K562 (cell line): ENCODE measurements at regions not wholly inside any gene's neighbourhood (a gene's known extent, or its start where the extent isn't known, plus 50 kb on each side); places are given as distances from the start of the nearest gene placed in this dataset.

ENCODE experiments used
- ATAC-seq: fragments of 200-7000 bp; cut with Tn5 transposase; 3 replicates; pipeline ENCODE4 v1.9.1; 2020; ENCODE audit warnings: moderate library complexity
- BruUV-seq: library from RNA; stranded (reverse); fragments of 400-500 nt; replicated peaks from 2 replicates; lab custom pipeline; 2021; lab: Mats Ljungman, UMichigan
- CTCF ChIA-PET: fragments of 300-600 bp; formaldehyde crosslinking; extraction: SDS; loops from one replicate; lab custom pipeline; 2021; ENCODE audit warnings: low intra/inter-chr PET ratio; lab: Yijun Ruan, JAX
- POLR2A ChIA-PET: fragments of 300-600, 350-650 bp; sonication (Branson Sonifier 250); formaldehyde crosslinking; extraction: SDS; loops from one replicate; lab custom pipeline; 2021; ENCODE audit warnings: antibody characterized with exemption, inconsistent platforms; lab: Yijun Ruan, JAX
- DNase-seq, 4 experiments: peaks; one replicate each; pipeline versions ENCODE4 v3.0.0 to v3.0.0-alpha.2; 2011 to 2018; ENCODE audit warnings: low spot score in 3 of 4, mixed read lengths in 3 of 4; ENCODE audit errors: extremely low read depth in 1 of 4
- FAIRE-seq: peaks from 2 replicates; lab custom pipeline; 2011; peaks lifted over from hg19 to GRCh38; lab: Jason Lieb, UNC
- H2AFZ ChIP-seq: 2 replicates; pipeline ENCODE4 v1.6.0; 2011; ENCODE audit warnings: low read depth, low read length, control low read depth, inconsistent platforms
- H3K27ac ChIP-seq: fragments of 200-600 bp; 3 replicates; pipeline ENCODE4 v1.8.0; 2011; ENCODE audit warnings: low read depth, mild to moderate bottlenecking, control low read depth, inconsistent platforms, low read length, moderate library complexity, mixed read lengths; ENCODE audit errors: extremely low read depth
- H3K27me3 ChIP-seq, 2 experiments: fragments of 300-600 bp in 1 of 2; 2 replicates in 1 of 2; 3 replicates in 1 of 2; pipeline versions ENCODE4 v1.6.0 to v1.8.0; 2011; ENCODE audit warnings: inconsistent platforms in 2 of 2, low read length in 2 of 2, mild to moderate bottlenecking in 1 of 2, mixed read lengths in 1 of 2, moderate library complexity in 1 of 2; ENCODE audit not compliant: control insufficient read depth in 2 of 2, insufficient read depth in 2 of 2
- H3K36me3 ChIP-seq: fragments of 300-600 bp; 3 replicates; pipeline ENCODE4 v1.8.0; 2011; ENCODE audit warnings: mild to moderate bottlenecking, low read length, inconsistent platforms; ENCODE audit not compliant: control insufficient read depth, insufficient read depth
- H3K4me1 ChIP-seq, 2 experiments: fragments of 200-600 bp in 1 of 2; replicated peaks in 1 of 2; 2 replicates in 1 of 2; 3 replicates in 1 of 2; pipeline versions ENCODE4 v1.5.1 to v1.8.0; 2011; ENCODE audit warnings: inconsistent platforms in 2 of 2, low read length in 2 of 2, mild to moderate bottlenecking in 1 of 2, mixed read lengths in 1 of 2, moderate library complexity in 1 of 2; ENCODE audit not compliant: control insufficient read depth in 2 of 2, insufficient read depth in 2 of 2
- H3K4me2 ChIP-seq: 2 replicates; pipeline ENCODE4 v1.6.1; 2011; ENCODE audit warnings: low read length, control low read depth, inconsistent platforms, mixed read lengths; ENCODE audit not compliant: insufficient read depth
- H3K4me3 ChIP-seq: fragments of 200-600 bp; sonication (generic), shearing (Covaris generic); 2 replicates; pipeline ENCODE4 v1.5.1; 2016; ENCODE audit warnings: control low read depth, inconsistent platforms
- H3K79me2 ChIP-seq: fragments of 200-600 bp; 3 replicates; pipeline ENCODE4 v1.8.0; 2011; ENCODE audit warnings: low read length, inconsistent platforms; ENCODE audit not compliant: control insufficient read depth, insufficient read depth
- H3K9ac ChIP-seq, 2 experiments: 2 replicates each; pipeline versions ENCODE4 v1.6.0 to v1.6.1; 2011; ENCODE audit warnings: low read depth in 2 of 2, low read length in 2 of 2, control low read depth in 1 of 2, inconsistent platforms in 1 of 2, mild to moderate bottlenecking in 1 of 2, mixed read lengths in 1 of 2; ENCODE audit not compliant: insufficient read depth in 1 of 2
- H3K9me1 ChIP-seq: one replicate; pipeline ENCODE4 v1.6.0; 2011; ENCODE audit warnings: inconsistent platforms, mild to moderate bottlenecking, low read length, moderate library complexity; ENCODE audit not compliant: control insufficient read depth, insufficient read depth
- H3K9me3 ChIP-seq: replicated peaks from 2 replicates; pipeline ENCODE4 v1.5.1; 2011; ENCODE audit warnings: low read depth, low read length, inconsistent platforms; ENCODE audit not compliant: control insufficient read depth, insufficient read depth
- H4K20me1 ChIP-seq: replicated peaks from 2 replicates; pipeline ENCODE4 v1.6.1; 2011; ENCODE audit warnings: low read length, inconsistent platforms, mixed read lengths; ENCODE audit not compliant: control insufficient read depth, insufficient read depth
- GATAD2B ChIP-seq: fragments of 450-650 bp; IDR thresholded peaks from 2 replicates; pipeline ENCODE4 v1.6.1; 2017; ENCODE audit warnings: mild to moderate bottlenecking, borderline replicate concordance
- HDAC6 ChIP-seq: IDR thresholded peaks from 2 replicates; pipeline ENCODE4 v1.6.1; 2012; ENCODE audit warnings: low read depth, mild to moderate bottlenecking, control low read depth, inconsistent platforms, low read length, moderate library complexity
- HIVEP1 ChIP-seq: fragments of 250-450 bp; sonication (Bioruptor Pico); IDR thresholded peaks from 2 replicates; pipeline ENCODE4 v1.4.0; 2020; ENCODE audit warnings: mild to moderate bottlenecking
- MED1 ChIP-seq: sonication (generic); formaldehyde crosslinking; IDR thresholded peaks from 2 replicates; pipeline ENCODE4 v1.8.1; 2023; ENCODE audit warnings: missing genetic modification reagents, borderline replicate concordance
- PCBP2 ChIP-seq: fragments of 200-400 bp; formaldehyde crosslinking; IDR thresholded peaks from 2 replicates; pipeline ENCODE4 v1.6.1; 2018; ENCODE audit warnings: low read length, low read depth, mild to moderate bottlenecking, moderate library complexity; ENCODE audit not compliant: poor library complexity, severe bottlenecking
- PPARD ChIP-seq: fragments of 250-450 bp; sonication (Bioruptor Pico); IDR thresholded peaks from 2 replicates; pipeline ENCODE4 v1.8.0; 2022; ENCODE audit warnings: inconsistent platforms, mild to moderate bottlenecking, moderate library complexity
- PTRF ChIP-seq: fragments of 450-650 bp; IDR thresholded peaks from 2 replicates; pipeline ENCODE4 v1.6.1; 2016; ENCODE audit warnings: mild to moderate bottlenecking, missing genetic modification characterization, missing compliant biosample characterization
- SIX5 ChIP-seq, 2 experiments: IDR thresholded peaks; 2 replicates each; pipeline ENCODE4 v1.6.1; 2011; ENCODE audit warnings: low read length in 2 of 2, borderline replicate concordance in 1 of 2, low read depth in 1 of 2, mild to moderate bottlenecking in 1 of 2, moderate library complexity in 1 of 2; ENCODE audit not compliant: insufficient read depth in 1 of 2
- SMAD3 ChIP-seq: fragments of 450-650 bp; formaldehyde crosslinking; conservative IDR thresholded peaks from 2 replicates; pipeline ENCODE4 v1.4.0; 2020; ENCODE audit warnings: mild to moderate bottlenecking
- TSC22D4 ChIP-seq: fragments of 450-650 bp; IDR thresholded peaks from 2 replicates; pipeline ENCODE4 v1.6.1; 2016; ENCODE audit warnings: missing genetic modification characterization, missing biosample characterization, control low read depth
- ZNF311 ChIP-seq: fragments of 250-450 bp; sonication (Bioruptor Pico); IDR thresholded peaks from 2 replicates; pipeline ENCODE4 v1.4.0; 2020; ENCODE audit warnings: mild to moderate bottlenecking, moderate library complexity
- ZNF695 ChIP-seq: fragments of 450-650 bp; formaldehyde crosslinking; IDR thresholded peaks from 2 replicates; pipeline ENCODE4 v1.4.0; 2020; ENCODE audit warnings: mild to moderate bottlenecking, moderate library complexity
- WGBS: fragments of 100-300 bp; shearing (Covaris generic); methylation state at CpG from one replicate; pipeline ENCODE4 v1.1.6; 2016; ENCODE audit warnings: low coverage, mixed read lengths; ENCODE audit not compliant: insufficient coverage; ENCODE audit errors: missing lambda C conversion rate; 5-methylcytosine and 5-hydroxymethylcytosine counted together
- in situ Hi-C: fragments of 300-500 bp; cut with MboI; formaldehyde crosslinking; loops from 4 replicates; pipeline ENCODE4 v1.15.0; 2018; ENCODE audit warnings: inconsistent platforms, mixed read lengths
- intact Hi-C: fragments of 100-400 bp; cut with micrococcal nuclease; formaldehyde crosslinking; loops from 2 replicates; pipeline ENCODE4 v1.14.2; 2022
- TF ChIP-seq, protein P1 (sequence below): sonication (generic); formaldehyde crosslinking; IDR thresholded peaks from 2 replicates; pipeline ENCODE4 v1.8.0; 2022; ENCODE audit warnings: missing genetic modification reagents, mild to moderate bottlenecking, borderline replicate concordance
- TF ChIP-seq, protein P2 (sequence below), 2 experiments: fragments of 450-650 bp; IDR thresholded peaks; 2 replicates each; pipeline ENCODE4 v1.6.1; 2018; ENCODE audit warnings: mild to moderate bottlenecking in 2 of 2, low read depth in 1 of 2; ENCODE audit not compliant: partially characterized antibody in 2 of 2
- TF ChIP-seq, protein P3 (sequence below), 2 experiments: fragments of 450-650 bp in 1 of 2; IDR thresholded peaks; 2 replicates each; pipeline ENCODE4 v1.6.1; 2011 to 2017; ENCODE audit warnings: low read depth in 2 of 2, antibody characterized with exemption in 1 of 2, borderline replicate concordance in 1 of 2, low read length in 1 of 2, mild to moderate bottlenecking in 1 of 2, mixed read lengths in 1 of 2; ENCODE audit not compliant: control insufficient read depth in 1 of 2

DNA sequence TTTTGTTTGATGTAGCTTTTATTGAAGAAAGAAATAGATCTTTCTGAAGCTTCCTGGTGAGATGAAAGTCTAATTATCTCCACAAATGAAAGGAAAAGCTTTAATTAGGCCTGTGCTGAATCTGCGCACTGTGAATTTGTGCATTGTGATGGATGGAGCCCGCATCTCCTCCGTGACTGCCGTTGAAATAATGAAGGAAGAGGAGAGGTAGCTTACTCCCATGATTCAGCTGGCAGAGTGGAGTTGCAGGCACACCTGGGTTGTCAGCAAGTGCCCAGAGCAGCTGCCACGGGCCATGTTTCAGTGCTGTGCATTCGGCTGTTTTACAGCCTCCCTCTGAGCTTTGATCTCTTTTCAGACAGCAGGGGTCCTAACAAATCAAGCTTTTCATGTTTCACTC lies 735.3 kb upstream of the TENM3 start:
- H3K27ac ChIP-seq: no peak overlapping the region
- no peaks in the 10 kb centered on the region for H4K20me1 ChIP-seq
- FAIRE-seq (no peak), ATAC-seq (no peak), DNase-seq (no peak)
- intact Hi-C loops (no loop called here), in situ Hi-C loops (no loop called here)
- no peaks in the 10 kb centered on the region for H3K9me1 ChIP-seq
- no peaks in the 10 kb centered on the region for H3K36me3 ChIP-seq
- H3K9me3 ChIP-seq: no peaks in the 10 kb centered on the region
- H3K4me1 ChIP-seq: no peaks in the 10 kb centered on the region
- ChIA-PET POLR2A (no interaction called here), CTCF (no interaction called here)
- no peak overlapping the region for H3K4me3 ChIP-seq
- H2AFZ ChIP-seq: no peak overlapping the region
- no peak overlapping the region for H3K4me2 ChIP-seq
- 0% methylated on average over 6 of the region's 6 CpGs for WGBS
- no TSS peak for BruUV-seq
- no peaks in the 10 kb centered on the region for H3K79me2 ChIP-seq
- no peak overlapping the region for H3K9ac ChIP-seq
- H3K27me3 ChIP-seq: no peaks in the 10 kb centered on the region
- TF ChIP-seq MED1 (CRISPR knock-in tag): no peak
- no peak for TF ChIP-seq SIX5 (IDR thresholded peaks at IDR 0.05; ENCODE audit: borderline replicate concordance in 1 of 2, insufficient read depth in 1 of 2, low read depth in 1 of 2, low read length in 2 of 2)
- TF ChIP-seq, protein P1, sequence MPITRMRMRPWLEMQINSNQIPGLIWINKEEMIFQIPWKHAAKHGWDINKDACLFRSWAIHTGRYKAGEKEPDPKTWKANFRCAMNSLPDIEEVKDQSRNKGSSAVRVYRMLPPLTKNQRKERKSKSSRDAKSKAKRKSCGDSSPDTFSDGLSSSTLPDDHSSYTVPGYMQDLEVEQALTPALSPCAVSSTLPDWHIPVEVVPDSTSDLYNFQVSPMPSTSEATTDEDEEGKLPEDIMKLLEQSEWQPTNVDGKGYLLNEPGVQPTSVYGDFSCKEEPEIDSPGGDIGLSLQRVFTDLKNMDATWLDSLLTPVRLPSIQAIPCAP: no peak
- no peak for TF ChIP-seq TSC22D4
- no peak for TF ChIP-seq HIVEP1 (CRISPR knock-in tag)
- TF ChIP-seq PTRF: no peak
- TF ChIP-seq PCBP2: no peak
- no peak for TF ChIP-seq GATAD2B
- no peak for TF ChIP-seq ZNF695 (CRISPR knock-in tag)
- TF ChIP-seq, protein P2, sequence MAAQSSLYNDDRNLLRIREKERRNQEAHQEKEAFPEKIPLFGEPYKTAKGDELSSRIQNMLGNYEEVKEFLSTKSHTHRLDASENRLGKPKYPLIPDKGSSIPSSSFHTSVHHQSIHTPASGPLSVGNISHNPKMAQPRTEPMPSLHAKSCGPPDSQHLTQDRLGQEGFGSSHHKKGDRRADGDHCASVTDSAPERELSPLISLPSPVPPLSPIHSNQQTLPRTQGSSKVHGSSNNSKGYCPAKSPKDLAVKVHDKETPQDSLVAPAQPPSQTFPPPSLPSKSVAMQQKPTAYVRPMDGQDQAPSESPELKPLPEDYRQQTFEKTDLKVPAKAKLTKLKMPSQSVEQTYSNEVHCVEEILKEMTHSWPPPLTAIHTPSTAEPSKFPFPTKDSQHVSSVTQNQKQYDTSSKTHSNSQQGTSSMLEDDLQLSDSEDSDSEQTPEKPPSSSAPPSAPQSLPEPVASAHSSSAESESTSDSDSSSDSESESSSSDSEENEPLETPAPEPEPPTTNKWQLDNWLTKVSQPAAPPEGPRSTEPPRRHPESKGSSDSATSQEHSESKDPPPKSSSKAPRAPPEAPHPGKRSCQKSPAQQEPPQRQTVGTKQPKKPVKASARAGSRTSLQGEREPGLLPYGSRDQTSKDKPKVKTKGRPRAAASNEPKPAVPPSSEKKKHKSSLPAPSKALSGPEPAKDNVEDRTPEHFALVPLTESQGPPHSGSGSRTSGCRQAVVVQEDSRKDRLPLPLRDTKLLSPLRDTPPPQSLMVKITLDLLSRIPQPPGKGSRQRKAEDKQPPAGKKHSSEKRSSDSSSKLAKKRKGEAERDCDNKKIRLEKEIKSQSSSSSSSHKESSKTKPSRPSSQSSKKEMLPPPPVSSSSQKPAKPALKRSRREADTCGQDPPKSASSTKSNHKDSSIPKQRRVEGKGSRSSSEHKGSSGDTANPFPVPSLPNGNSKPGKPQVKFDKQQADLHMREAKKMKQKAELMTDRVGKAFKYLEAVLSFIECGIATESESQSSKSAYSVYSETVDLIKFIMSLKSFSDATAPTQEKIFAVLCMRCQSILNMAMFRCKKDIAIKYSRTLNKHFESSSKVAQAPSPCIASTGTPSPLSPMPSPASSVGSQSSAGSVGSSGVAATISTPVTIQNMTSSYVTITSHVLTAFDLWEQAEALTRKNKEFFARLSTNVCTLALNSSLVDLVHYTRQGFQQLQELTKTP (IDR thresholded peaks at IDR 0.05; ENCODE audit: low read depth in 1 of 2, partially characterized antibody in 2 of 2): no peak
- TF ChIP-seq ZNF311 (CRISPR knock-in tag): no peak
- no peak for TF ChIP-seq HDAC6
- no peak for TF ChIP-seq PPARD (CRISPR knock-in tag)
- TF ChIP-seq, protein P3, sequence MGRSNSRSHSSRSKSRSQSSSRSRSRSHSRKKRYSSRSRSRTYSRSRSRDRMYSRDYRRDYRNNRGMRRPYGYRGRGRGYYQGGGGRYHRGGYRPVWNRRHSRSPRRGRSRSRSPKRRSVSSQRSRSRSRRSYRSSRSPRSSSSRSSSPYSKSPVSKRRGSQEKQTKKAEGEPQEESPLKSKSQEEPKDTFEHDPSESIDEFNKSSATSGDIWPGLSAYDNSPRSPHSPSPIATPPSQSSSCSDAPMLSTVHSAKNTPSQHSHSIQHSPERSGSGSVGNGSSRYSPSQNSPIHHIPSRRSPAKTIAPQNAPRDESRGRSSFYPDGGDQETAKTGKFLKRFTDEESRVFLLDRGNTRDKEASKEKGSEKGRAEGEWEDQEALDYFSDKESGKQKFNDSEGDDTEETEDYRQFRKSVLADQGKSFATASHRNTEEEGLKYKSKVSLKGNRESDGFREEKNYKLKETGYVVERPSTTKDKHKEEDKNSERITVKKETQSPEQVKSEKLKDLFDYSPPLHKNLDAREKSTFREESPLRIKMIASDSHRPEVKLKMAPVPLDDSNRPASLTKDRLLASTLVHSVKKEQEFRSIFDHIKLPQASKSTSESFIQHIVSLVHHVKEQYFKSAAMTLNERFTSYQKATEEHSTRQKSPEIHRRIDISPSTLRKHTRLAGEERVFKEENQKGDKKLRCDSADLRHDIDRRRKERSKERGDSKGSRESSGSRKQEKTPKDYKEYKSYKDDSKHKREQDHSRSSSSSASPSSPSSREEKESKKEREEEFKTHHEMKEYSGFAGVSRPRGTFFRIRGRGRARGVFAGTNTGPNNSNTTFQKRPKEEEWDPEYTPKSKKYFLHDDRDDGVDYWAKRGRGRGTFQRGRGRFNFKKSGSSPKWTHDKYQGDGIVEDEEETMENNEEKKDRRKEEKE (IDR thresholded peaks at IDR 0.05; ENCODE audit: borderline replicate concordance in 1 of 2, control insufficient read depth in 1 of 2, low read depth in 2 of 2, low read length in 1 of 2): no peak
- no peak for TF ChIP-seq SMAD3 (CRISPR knock-in tag)
